ENCODE measurements at regions not wholly inside any gene's neighbourhood (a gene's known extent, or its start where the extent isn't known, plus 50 kb on each side); places are given as distances from the start of the nearest gene placed in this dataset.
"Not testable (repeated sequence)": the region's sequence is repeated elsewhere in the genome, so short reads cannot be mapped to it uniquely, and the experiment has no call there.

DNA sequence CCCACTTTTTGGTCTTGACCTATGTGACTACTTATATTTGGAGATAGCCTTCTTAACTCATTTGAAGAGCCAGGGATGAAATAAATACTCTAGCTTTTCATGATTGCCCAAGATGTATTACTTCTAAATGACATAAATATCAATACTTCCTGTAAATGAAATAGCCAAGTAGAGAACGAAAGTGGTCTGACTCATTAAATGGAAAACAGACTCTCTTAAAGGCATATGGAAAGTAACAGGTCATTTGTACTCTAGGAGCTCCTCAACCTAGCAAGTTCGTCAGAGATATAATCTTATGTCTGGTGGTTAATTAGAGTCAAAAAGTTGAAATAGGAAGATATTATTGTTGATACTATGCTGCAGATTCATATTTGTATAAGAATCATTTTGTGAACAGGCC is 1105.4 kb downstream of the TUSC7 start:
- ATAC-seq (no peak), DNase-seq (ENCODE audit: low spot score) (no peak)
- intact Hi-C loops (cut with DNase I) = no loop called here

DNA sequence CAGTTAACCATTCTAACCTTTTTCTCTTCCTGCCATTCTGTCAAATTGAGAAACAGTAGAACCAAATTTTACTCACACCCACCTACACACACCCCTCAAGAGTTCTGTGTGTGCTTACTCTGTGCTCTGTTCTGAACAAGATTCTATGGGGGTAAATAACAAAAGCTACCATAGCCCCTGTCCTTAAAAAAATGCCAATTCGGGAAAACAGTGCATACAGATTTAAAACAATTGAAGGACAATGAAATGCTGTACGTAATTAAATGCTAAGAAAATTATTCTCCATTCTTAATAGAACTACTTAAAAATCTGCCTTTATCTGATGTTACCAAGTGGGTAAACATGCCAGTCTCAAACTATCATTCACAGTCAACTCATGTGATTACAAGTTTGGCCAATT is 1107.5 kb downstream of the TUSC7 start:
- intact Hi-C loops (cut with DNase I) = no loop called here
- ATAC-seq (no peak), DNase-seq (ENCODE audit: low spot score) (no peak)

GRCh38 chr3:117818592-117818991 is 1109.0 kb downstream of the TUSC7 start:
- ATAC-seq (no peak), DNase-seq (ENCODE audit: low spot score) (no peak)
- intact Hi-C loops (cut with DNase I) = no loop called here

- intact Hi-C loops (cut with DNase I) = no loop called here
- DNase-seq (ENCODE audit: low spot score) (no peak), ATAC-seq (no peak)
Observed at GRCh38 chr3:117820658-117821299, 1111.2 kb downstream of the TUSC7 start.

DNA sequence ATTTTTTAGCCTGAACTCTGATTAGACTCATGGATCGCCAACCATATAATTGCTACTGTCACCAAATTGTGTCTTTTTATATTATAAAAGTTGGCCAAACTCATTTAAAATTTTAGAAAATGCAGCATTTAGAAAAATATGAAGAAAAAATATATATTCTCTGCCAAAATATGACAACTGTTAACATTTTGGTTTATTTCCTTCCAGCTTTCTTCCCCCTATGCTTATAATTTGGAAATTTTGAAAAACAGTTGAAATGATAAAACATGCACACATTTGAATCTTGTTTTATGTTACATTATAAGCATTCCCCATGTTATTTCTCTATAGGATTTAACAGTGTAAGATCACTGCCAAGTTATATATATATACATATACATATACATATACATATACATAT is 1112.8 kb downstream of the TUSC7 start:
- intact Hi-C loops (cut with DNase I) = no loop called here
- DNase-seq (ENCODE audit: low spot score) (no peak), ATAC-seq (no peak)

- DNase-seq (ENCODE audit: low spot score) (no peak), ATAC-seq (no peak)
- intact Hi-C loops (cut with DNase I) = no loop called here
Observed at GRCh38 chr3:117836296-117836695, 1126.7 kb downstream of the TUSC7 start.

- intact Hi-C loops (cut with DNase I) = no loop called here
- ATAC-seq = no peak
- DNase-seq (ENCODE audit: low spot score) = no peak
Observed at GRCh38 chr3:117837391-117837790, 1127.8 kb downstream of the TUSC7 start.

- intact Hi-C loops (cut with DNase I) = no loop called here
- ATAC-seq (no peak), DNase-seq (ENCODE audit: low spot score) (no peak)
Observed at GRCh38 chr3:117842086-117842485, 1132.5 kb downstream of the TUSC7 start.

- intact Hi-C loops (cut with DNase I) = no loop called here
- ATAC-seq (no peak), DNase-seq (ENCODE audit: low spot score) (no peak)
Observed at GRCh38 chr3:117843356-117843755, 1133.8 kb downstream of the TUSC7 start.

GRCh38 chr3:117844676-117845075 is 1135.1 kb downstream of the TUSC7 start:
- DNase-seq (ENCODE audit: low spot score) (no peak), ATAC-seq (no peak)
- intact Hi-C loops (cut with DNase I) = no loop called here

DNA sequence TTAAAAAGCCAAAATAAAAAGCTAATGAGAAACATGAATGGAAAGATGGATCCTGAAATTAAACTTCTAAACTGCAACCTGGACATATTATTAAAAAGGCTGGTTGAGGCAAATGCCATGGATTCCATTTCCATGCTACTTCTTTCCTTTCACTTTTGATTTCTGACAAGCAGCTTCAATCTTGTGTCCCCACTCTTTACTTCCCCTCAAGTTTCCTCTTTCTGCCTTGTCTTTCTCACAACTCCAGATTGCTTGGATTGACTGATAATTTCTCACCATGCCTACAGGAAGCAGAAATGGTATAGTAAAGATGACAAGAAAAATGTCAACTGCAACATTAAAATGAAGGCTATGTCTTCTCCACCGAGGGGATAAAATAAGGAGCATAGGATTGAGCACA is 1136.7 kb downstream of the TUSC7 start:
- no peak for ATAC-seq
- intact Hi-C loops (cut with DNase I) = no loop called here
- DNase-seq (ENCODE audit: low spot score) = no peak

- intact Hi-C loops (cut with DNase I) = no loop called here
- DNase-seq (ENCODE audit: low spot score) = no peak
- no peak for ATAC-seq
Observed at GRCh38 chr3:117848606-117849005, 1139.0 kb downstream of the TUSC7 start.

DNA sequence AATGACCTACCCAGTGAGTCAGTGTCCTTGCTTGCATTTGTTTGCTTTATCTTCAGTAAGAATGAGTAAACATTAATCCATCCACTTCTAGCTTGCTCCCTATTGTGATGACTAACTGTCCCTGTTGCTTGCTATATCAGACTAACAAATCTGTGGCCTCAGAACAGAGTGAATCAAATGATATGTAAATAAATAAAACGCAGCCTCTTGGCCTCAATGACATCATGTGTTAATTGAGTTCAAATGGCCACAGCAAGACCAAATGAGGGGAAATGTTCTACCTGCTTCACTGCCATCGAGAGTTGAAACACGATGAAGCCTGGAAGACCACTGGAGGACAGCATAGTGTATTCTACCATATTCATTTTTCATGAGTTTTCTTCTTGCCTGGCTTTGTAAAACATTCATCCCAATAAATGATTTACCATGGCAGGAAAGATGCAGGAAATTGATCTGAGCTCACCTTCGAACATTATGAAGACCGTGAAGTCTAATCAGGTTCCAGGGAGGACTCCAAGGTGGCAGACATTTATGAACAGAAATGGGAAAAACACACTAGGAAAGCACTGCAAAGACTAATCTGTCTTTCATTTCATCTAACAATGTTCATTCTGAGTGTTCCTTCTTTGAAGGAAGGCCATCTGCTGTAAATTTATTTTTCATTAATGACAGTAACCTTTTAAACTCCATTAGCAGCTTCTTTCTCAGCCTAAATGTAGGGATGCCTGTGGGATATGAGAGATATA is 1144.5 kb downstream of the TUSC7 start:
- ATAC-seq (no peak), DNase-seq (ENCODE audit: low spot score) (no peak)
- intact Hi-C loops (cut with DNase I) = no loop called here

DNA sequence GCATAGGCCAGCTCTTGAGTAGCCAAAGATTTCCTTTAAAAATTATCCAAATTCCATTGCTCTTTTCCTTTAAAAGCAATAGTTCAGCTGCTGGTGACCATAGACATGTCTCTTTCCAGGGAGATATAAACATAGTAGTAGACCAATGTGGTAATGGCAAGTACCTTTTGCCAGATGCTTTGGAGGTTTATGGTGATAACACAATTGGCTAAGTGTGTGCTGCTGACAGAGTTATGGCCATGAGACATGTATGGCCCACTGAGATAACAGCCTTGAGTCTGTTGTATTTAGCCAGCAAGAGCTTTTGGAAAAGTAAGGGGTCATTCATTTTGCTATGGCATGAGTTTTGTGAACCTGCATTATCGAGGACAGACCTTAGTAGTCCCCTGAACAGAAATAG is 1146.8 kb downstream of the TUSC7 start:
- intact Hi-C loops (cut with DNase I) = no loop called here
- DNase-seq (ENCODE audit: low spot score) (no peak), ATAC-seq (no peak)

DNA sequence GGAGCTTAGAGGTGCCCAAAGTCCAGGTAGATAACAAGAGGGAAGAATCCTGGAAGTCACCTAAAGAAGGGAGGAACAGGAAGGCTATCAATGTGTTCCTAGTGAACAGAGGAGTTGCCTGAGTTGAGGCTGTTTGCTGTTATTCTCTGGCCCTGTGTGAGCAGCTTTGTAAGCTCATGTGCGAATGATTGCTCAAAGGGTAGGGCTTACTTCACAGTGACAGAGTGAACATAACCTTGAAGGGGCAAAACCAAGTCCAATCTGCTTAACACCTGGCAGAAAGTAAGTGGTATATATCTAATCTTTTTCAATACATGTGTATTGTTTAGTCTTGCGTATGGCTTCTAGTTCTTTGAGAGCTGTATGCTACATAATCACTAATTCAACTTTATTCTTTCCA is 1153.6 kb downstream of the TUSC7 start:
- no peak for DNase-seq (ENCODE audit: low spot score)
- no peak for ATAC-seq
- intact Hi-C loops (cut with DNase I) = no loop called here

DNA sequence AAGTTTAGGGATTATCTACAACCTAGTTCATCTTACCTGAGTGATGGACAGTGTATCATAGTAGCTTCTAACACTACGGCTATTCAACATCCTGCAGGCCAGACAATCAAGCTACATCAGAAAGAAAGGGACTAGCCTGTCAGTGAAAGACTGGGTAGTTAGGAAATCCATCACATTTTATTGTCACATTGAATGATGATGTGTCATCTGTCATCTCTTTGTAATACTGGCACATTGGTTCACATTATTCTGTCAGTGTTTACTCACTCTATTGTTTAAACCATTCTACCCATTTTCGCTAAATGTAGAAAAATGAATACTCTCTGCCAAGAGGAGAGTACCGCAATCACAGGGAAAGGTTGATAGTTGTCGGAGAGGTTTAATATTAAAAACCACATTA is 1155.8 kb downstream of the TUSC7 start:
- intact Hi-C loops (cut with DNase I) = no loop called here
- ATAC-seq = no peak
- DNase-seq (ENCODE audit: low spot score) = no peak

DNA sequence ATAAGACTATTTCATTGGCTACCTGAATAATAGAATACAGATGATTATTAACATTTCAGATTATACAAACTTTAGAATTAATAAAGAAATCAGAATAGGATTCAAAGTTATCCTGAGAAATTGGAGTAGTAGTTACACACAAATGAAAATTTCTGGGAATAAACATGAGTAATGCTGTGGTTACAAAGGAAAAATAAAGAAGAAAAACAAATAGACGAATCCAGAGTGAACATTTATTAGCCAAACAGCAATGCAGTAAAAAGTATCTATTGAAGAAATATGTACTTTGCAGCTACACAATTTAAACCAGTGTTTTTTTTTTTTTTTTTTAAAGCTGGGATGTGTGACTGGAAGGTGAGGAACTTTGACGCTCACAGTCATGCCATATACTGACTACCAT is 1159.2 kb downstream of the TUSC7 start:
- intact Hi-C loops (cut with DNase I) = no loop called here

GRCh38 chr3:117871934-117872333 is 1162.4 kb downstream of the TUSC7 start:
- no peak for DNase-seq (ENCODE audit: low spot score)
- ATAC-seq = no peak
- intact Hi-C loops (cut with DNase I) = no loop called here

More for the DNA sequence above, 1159.2 kb downstream of the TUSC7 start:
- no peak for DNase-seq (ENCODE audit: low spot score)
- no peak for ATAC-seq

- ATAC-seq = not testable (repeated sequence)
Observed at GRCh38 chr3:117872594-117873248, 1161.9 kb downstream of the IGSF11 start.

DNA sequence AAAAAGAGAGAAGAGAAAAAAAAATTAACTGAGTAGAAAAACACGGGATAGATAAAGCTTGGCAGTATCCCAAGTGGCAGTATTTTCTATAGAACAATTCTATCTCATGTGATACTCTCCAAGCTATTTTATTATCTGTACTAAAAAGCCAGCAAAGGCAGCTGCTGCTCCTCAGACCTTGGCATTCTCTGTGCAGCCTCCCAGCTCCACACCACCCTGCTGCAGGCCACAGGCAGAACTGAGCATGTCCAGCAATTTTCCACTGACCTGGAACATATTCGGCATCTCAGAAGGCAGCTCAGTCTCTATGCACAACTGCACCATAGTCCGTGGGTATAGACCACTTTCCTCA is 1161.4 kb downstream of the IGSF11 start:
- ATAC-seq = peak; percentile 51
- intact Hi-C loops (cut with DNase I) = no loop called here
- DNase-seq (ENCODE audit: low spot score) = no peak

More at GRCh38 chr3:117872594-117873248, 1161.9 kb downstream of the IGSF11 start:
- intact Hi-C loops (cut with DNase I); DNase-seq (ENCODE audit: low spot score): not testable (repeated sequence)

Measured in sciatic nerve (tissue), 2 donors.